ENCODE measurements at regions not wholly inside any gene's neighbourhood (a gene's known extent, or its start where the extent isn't known, plus 50 kb on each side); places are given as distances from the start of the nearest gene placed in this dataset.
"Not testable (repeated sequence)": the region's sequence is repeated elsewhere in the genome, so short reads cannot be mapped to it uniquely, and the experiment has no call there.

- DNase-seq (ENCODE audit: low read depth, low spot score): no peak
- Mint-ChIP-seq H3K9me3 (peaks cover 8% of the 10 kb centered on the region), H3K4me1 (no peaks in the 10 kb centered on the region), H3K27ac (ENCODE audit: unreplicated experiment) (no peak overlapping the region), H3K36me3 (ENCODE audit: low read depth) (no peaks in the 10 kb centered on the region), H3K4me3 (no peak overlapping the region), H3K27me3 (ENCODE audit: low read depth) (no peaks in the 10 kb centered on the region)
- TF ChIP-seq CTCF (conservative IDR thresholded peaks at IDR 0.05): no peak
Measured at GRCh38 chrX:125439194-125439849, 119.7 kb downstream of the TEX13C start.

DNA sequence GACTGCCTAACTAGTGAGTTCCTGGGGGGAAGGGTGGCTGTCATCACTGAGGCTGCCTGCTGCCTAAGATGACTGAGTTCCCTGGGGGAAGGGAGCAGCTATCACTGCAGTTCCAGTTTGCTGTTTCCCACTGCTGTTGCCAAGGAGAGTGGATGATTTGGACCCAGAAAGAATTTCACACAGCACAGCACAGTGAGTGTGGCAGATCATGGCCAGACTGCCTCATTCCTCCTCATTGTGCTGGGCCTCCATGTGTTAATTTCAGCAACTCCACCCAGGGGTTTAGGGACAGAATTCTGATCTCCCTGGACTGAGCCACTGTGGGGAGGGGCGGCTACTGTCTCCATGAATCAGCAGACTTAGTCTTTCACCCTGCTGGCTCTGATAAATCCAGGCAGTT, 125.0 kb downstream of the TEX13C start:
- Mint-ChIP-seq H3K9me3 (peaks cover 12% of the 10 kb centered on the region), H3K27me3 (ENCODE audit: low read depth) (no peaks in the 10 kb centered on the region), H3K4me1 (no peaks in the 10 kb centered on the region), H3K36me3 (ENCODE audit: low read depth) (peaks cover 4% of the 10 kb centered on the region), H3K4me3 (no peak overlapping the region), H3K27ac (ENCODE audit: unreplicated experiment) (no peak overlapping the region)
- no peak for TF ChIP-seq CTCF (conservative IDR thresholded peaks at IDR 0.05)
- DNase-seq (ENCODE audit: low read depth, low spot score): no peak

DNA sequence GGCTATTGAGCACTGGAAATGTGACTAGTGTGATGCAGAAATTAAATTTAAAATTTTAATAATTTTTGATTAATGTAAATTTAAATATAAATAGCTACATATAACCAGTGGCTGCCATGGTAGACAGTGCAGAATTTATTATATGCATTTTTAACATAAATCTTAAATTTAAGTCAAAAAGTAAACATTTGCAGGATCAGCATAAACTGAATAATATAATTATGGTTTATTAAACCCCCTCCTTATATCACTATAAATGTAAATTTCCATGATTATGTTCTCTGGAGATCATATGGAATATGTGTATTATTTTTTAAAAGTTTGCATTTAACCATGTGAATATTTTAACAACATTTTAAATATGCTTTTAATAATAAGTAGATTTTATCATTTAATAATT, 155.8 kb downstream of the TEX13C start:
- H3K36me3 Mint-ChIP-seq (ENCODE audit: low read depth): no peaks in the 10 kb centered on the region
- no peaks in the 10 kb centered on the region for H3K9me3 Mint-ChIP-seq
- no peaks in the 10 kb centered on the region for H3K27me3 Mint-ChIP-seq (ENCODE audit: low read depth)
- no peak overlapping the region for H3K27ac Mint-ChIP-seq (ENCODE audit: unreplicated experiment)
- no peaks in the 10 kb centered on the region for H3K4me1 Mint-ChIP-seq
- no peak for DNase-seq (ENCODE audit: low read depth, low spot score)
- no peak overlapping the region for H3K4me3 Mint-ChIP-seq
- TF ChIP-seq CTCF (conservative IDR thresholded peaks at IDR 0.05): no peak

- no peaks in the 10 kb centered on the region for H3K4me1 Mint-ChIP-seq
- H3K27ac Mint-ChIP-seq (ENCODE audit: unreplicated experiment): no peak overlapping the region
- TF ChIP-seq CTCF (conservative IDR thresholded peaks at IDR 0.05): no peak
- peaks cover 7% of the 10 kb centered on the region for H3K9me3 Mint-ChIP-seq
- H3K27me3 Mint-ChIP-seq (ENCODE audit: low read depth): no peaks in the 10 kb centered on the region
- no peak for DNase-seq (ENCODE audit: low read depth, low spot score)
- no peak overlapping the region for H3K4me3 Mint-ChIP-seq
- H3K36me3 Mint-ChIP-seq (ENCODE audit: low read depth): no peaks in the 10 kb centered on the region
Measured at GRCh38 chrX:125492439-125492838, 172.8 kb downstream of the TEX13C start.

DNA sequence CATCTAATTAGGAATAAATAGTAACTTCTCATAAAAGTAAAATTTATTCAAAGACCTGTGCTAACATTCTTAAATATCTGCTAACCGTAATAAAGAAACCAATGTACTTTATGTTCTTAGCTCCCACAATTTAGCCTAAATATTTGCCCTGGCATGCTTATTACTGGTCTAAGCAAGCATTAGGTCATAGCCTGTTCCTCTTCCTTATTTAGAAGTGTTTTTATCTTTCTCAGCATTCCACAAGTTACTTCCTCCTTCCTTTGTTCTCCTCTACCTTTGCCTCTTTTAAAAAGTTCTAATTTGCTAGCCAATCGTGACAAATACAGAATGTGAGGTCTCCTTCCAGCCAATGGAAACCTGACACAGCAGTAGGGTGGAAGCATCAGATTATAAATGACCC, 173.3 kb downstream of the TEX13C start:
- H3K36me3 Mint-ChIP-seq (ENCODE audit: low read depth); H3K4me1 Mint-ChIP-seq; H3K9me3 Mint-ChIP-seq; DNase-seq (ENCODE audit: low read depth, low spot score); H3K27me3 Mint-ChIP-seq (ENCODE audit: low read depth); H3K27ac Mint-ChIP-seq (ENCODE audit: unreplicated experiment); H3K4me3 Mint-ChIP-seq: not testable (repeated sequence)

GRCh38 chrX:125497667-125498066, 178.0 kb downstream of the TEX13C start:
- no peak for DNase-seq (ENCODE audit: low read depth, low spot score)
- Mint-ChIP-seq H3K27ac (ENCODE audit: unreplicated experiment) (no peak overlapping the region), H3K4me1 (no peaks in the 10 kb centered on the region), H3K36me3 (ENCODE audit: low read depth) (peaks cover 2% of the 10 kb centered on the region), H3K9me3 (peaks cover 5% of the 10 kb centered on the region), H3K4me3 (no peak overlapping the region), H3K27me3 (ENCODE audit: low read depth) (no peaks in the 10 kb centered on the region)
- TF ChIP-seq CTCF (conservative IDR thresholded peaks at IDR 0.05): no peak
